Activated naive CD8-positive, alpha-beta T cell treated with anti-CD3 and anti-CD28 coated beads for 36 hours (primary cell): ENCODE measurements at regions not wholly inside any gene's neighbourhood (a gene's known extent, or its start where the extent isn't known, plus 50 kb on each side); places are given as distances from the start of the nearest gene placed in this dataset.

ENCODE experiments used
- DNase-seq: peaks from one replicate; pipeline ENCODE4 v3.0.0; 2021
- H3K27ac Mint-ChIP-seq: one replicate; pipeline ENCODE4 v1.8.0; 2022; ENCODE audit warnings: mild to moderate bottlenecking, moderate library complexity, mixed read lengths
- H3K27me3 Mint-ChIP-seq: one replicate; pipeline ENCODE4 v1.8.0; 2022; ENCODE audit warnings: mild to moderate bottlenecking, mixed read lengths
- H3K36me3 Mint-ChIP-seq: one replicate; pipeline ENCODE4 v1.8.0; 2021; ENCODE audit warnings: mild to moderate bottlenecking, mixed read lengths
- H3K4me1 Mint-ChIP-seq: one replicate; pipeline ENCODE4 v1.8.0; 2021; ENCODE audit warnings: mixed read lengths
- H3K4me3 Mint-ChIP-seq: one replicate; pipeline ENCODE4 v1.8.0; 2022; ENCODE audit warnings: mild to moderate bottlenecking, moderate library complexity, mixed read lengths
- H3K9me3 Mint-ChIP-seq: one replicate; pipeline ENCODE4 v1.8.0; 2022; ENCODE audit warnings: mixed read lengths

GRCh38 chr12:82109243-82109642, 248.9 kb downstream of the CCDC59 start:
- DNase-seq = no peak
- H3K27ac Mint-ChIP-seq = no peak overlapping the region
- peaks cover 3% of the 10 kb centered on the region for H3K27me3 Mint-ChIP-seq
- H3K36me3 Mint-ChIP-seq = no peaks in the 10 kb centered on the region
- no peaks in the 10 kb centered on the region for H3K9me3 Mint-ChIP-seq
- H3K4me3 Mint-ChIP-seq = no peak overlapping the region
- H3K4me1 Mint-ChIP-seq = no peaks in the 10 kb centered on the region

- no peaks in the 10 kb centered on the region for H3K4me1 Mint-ChIP-seq
- no peaks in the 10 kb centered on the region for H3K36me3 Mint-ChIP-seq
- no peak overlapping the region for H3K27ac Mint-ChIP-seq
- no peak for DNase-seq
- H3K4me3 Mint-ChIP-seq = no peak overlapping the region
- no peaks in the 10 kb centered on the region for H3K9me3 Mint-ChIP-seq
- H3K27me3 Mint-ChIP-seq = peaks cover 3% of the 10 kb centered on the region
Measured at GRCh38 chr12:82108615-82109014, 249.6 kb downstream of the CCDC59 start.

GRCh38 chr12:82099216-82099615, 259.0 kb downstream of the CCDC59 start:
- H3K9me3 Mint-ChIP-seq = peaks cover 8% of the 10 kb centered on the region
- no peak for DNase-seq
- H3K27ac Mint-ChIP-seq = no peak overlapping the region

DNA sequence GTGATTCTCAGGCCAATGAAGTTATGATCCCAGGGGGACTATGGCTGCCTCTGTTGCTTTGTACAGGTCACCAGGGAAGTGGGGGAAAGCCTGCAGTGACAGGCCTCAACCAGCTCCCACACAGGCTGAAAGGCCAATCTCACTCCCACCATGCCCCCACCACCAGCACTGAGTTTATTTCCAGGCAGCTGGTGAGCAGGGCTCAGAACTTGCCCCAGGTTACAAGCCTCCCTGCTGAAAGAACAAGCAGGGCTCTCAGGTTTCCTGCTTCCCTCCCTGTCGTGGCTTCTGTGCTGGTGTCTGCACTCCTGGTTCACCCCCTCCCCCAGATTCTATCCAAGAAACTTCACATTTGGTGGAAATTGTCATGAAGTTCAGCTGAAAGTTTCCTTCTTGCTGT, 260.3 kb downstream of the CCDC59 start:
- peaks cover 4% of the 10 kb centered on the region for H3K27me3 Mint-ChIP-seq
- DNase-seq = no peak
- H3K9me3 Mint-ChIP-seq = peaks cover 8% of the 10 kb centered on the region
- H3K4me3 Mint-ChIP-seq = no peak overlapping the region
- no peak overlapping the region for H3K27ac Mint-ChIP-seq
- no peaks in the 10 kb centered on the region for H3K4me1 Mint-ChIP-seq
- H3K36me3 Mint-ChIP-seq = no peaks in the 10 kb centered on the region

More at GRCh38 chr12:82099216-82099615, 259.0 kb downstream of the CCDC59 start:
- H3K27me3 Mint-ChIP-seq = peaks cover 4% of the 10 kb centered on the region
- H3K4me3 Mint-ChIP-seq = no peak overlapping the region
- H3K36me3 Mint-ChIP-seq = no peaks in the 10 kb centered on the region
- no peaks in the 10 kb centered on the region for H3K4me1 Mint-ChIP-seq

DNA sequence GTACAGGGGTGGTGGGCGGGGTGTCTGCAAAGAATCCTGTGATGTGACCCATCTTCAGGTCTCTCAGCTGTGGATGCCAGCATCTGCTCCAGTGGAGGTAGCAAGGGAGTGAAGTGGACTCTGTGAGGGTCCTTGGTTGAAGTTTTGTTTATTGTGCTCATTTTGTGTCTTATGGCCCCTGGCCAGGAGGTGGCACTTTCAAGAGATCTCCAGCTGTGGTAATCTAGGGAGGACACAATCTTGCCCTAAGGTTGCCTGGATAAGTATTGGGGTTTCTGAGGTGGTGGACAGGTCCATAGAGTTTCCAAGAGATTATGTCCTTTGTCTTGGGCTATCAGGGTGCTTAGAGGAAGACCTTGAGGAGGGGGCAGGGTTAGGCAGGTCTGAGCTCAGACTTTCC, 260.7 kb downstream of the CCDC59 start:
- Mint-ChIP-seq H3K27ac (no peak overlapping the region), H3K4me1 (no peaks in the 10 kb centered on the region), H3K36me3 (no peaks in the 10 kb centered on the region), H3K27me3 (peaks cover 4% of the 10 kb centered on the region), H3K4me3 (no peak overlapping the region), H3K9me3 (peaks cover 8% of the 10 kb centered on the region)
- no peak for DNase-seq

- no peak overlapping the region for H3K27ac Mint-ChIP-seq
- peaks cover 4% of the 10 kb centered on the region for H3K27me3 Mint-ChIP-seq
- no peak overlapping the region for H3K4me3 Mint-ChIP-seq
- DNase-seq = no peak
- no peaks in the 10 kb centered on the region for H3K4me1 Mint-ChIP-seq
- no peaks in the 10 kb centered on the region for H3K36me3 Mint-ChIP-seq
- H3K9me3 Mint-ChIP-seq = peaks cover 1% of the 10 kb centered on the region
Measured at GRCh38 chr12:82090165-82090564, 268.0 kb downstream of the CCDC59 start.

DNA sequence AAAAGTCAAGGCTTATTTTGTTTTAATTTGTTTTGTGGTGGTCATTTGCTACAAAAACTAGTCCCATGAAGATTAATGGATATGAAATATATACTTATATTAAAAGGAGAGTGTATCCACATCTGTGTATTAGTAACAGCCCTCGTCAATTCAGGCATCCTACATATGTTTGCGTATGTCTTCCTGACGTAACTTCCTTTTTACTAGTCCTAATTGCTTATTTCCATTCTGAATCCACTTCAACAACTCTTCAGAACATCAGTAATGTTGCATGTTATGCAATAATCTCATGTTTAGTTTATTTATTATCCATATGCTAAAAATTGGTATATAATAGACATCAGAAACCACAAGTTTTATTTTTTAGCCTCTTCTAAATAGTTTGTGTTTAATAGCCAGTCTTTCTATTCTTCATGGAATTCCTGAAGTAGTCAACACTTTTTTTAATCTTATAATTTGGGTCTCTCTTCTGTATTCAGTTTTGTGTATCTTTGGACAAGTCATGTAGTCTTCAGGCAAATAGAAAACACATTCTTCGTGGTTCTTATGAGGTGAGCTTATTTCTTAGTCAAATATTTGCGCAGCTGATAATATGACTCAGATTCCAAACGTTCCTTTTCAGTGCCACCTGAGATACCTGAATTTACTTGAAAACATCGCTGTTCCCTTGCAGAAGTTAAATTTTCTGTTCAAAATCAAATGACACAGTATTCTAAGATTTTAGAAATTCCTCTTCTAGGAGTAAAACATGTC, 268.6 kb downstream of the CCDC59 start:
- H3K27me3 Mint-ChIP-seq = peaks cover 4% of the 10 kb centered on the region
- no peaks in the 10 kb centered on the region for H3K36me3 Mint-ChIP-seq
- DNase-seq = no peak

GRCh38 chr12:82082501-82082900, 275.7 kb downstream of the CCDC59 start:
- Mint-ChIP-seq H3K4me3 (no peak overlapping the region), H3K4me1 (no peaks in the 10 kb centered on the region)
- no peak for DNase-seq

More for the DNA sequence above, 268.6 kb downstream of the CCDC59 start:
- H3K9me3 Mint-ChIP-seq = peaks cover 3% of the 10 kb centered on the region
- H3K27ac Mint-ChIP-seq = no peak overlapping the region
- H3K4me1 Mint-ChIP-seq = no peaks in the 10 kb centered on the region
- H3K4me3 Mint-ChIP-seq = no peak overlapping the region

DNA sequence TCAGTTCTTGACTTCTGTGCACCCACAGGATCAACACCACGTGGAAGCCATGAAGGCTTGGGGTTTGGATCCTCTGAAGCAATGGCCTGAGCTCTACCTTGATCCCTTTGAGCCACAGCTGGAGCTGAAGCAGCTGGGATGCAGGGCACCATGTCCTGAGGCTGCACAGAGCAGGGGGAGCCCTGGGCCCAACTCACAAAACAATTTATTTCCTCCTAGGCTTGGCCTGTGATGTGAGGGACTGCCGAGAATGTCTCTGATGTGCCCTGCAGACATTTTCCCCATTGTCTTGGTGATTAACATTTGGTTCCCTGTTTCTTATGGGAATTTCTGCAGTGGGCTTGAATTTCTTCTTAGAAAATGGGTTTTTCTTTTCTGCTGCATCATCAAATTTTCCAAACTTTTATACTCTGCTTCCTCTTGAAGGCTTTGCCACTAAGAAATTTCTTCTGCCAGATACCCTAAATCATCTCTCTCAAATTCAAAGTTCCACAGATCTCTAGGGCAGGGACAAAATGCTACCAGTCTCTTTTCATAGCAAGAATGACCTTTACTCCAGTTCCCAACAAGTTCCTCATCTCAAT, 288.2 kb downstream of the CCDC59 start:
- Mint-ChIP-seq H3K9me3 (peaks cover 1% of the 10 kb centered on the region), H3K27ac (no peak overlapping the region), H3K4me3 (no peak overlapping the region)

More at GRCh38 chr12:82082501-82082900, 275.7 kb downstream of the CCDC59 start:
- H3K27ac Mint-ChIP-seq = no peak overlapping the region
- no peaks in the 10 kb centered on the region for H3K36me3 Mint-ChIP-seq
- peaks cover 3% of the 10 kb centered on the region for H3K27me3 Mint-ChIP-seq
- H3K9me3 Mint-ChIP-seq = peaks cover 5% of the 10 kb centered on the region

DNA sequence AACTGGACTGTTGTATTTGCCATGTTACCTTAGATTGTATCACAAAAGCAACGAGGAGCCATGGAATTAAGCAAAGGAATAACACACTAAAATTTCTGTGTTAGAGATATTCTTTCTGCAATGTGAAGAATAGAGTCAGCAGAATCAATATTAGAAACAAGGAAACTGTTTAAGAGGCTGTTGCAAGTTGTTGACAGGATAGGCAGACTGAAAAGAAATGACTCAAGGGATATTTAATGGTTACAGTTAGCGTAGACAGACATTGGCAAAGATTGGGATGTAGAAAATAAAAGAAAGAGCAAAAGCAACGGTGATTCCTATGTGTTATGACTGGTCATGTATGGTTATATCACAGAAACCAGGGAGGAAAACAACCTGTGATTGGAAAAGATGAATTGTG, 299.0 kb upstream of the PPFIA2 start:
- Mint-ChIP-seq H3K27ac (no peak overlapping the region), H3K27me3 (no peaks in the 10 kb centered on the region)

More for the DNA sequence above, 288.2 kb downstream of the CCDC59 start:
- DNase-seq = no peak
- H3K4me1 Mint-ChIP-seq = no peaks in the 10 kb centered on the region
- peaks cover 6% of the 10 kb centered on the region for H3K27me3 Mint-ChIP-seq
- H3K36me3 Mint-ChIP-seq = no peaks in the 10 kb centered on the region

GRCh38 chr12:82057770-82058169, 298.6 kb upstream of the PPFIA2 start:
- H3K27me3 Mint-ChIP-seq = no peaks in the 10 kb centered on the region
- H3K27ac Mint-ChIP-seq = no peak overlapping the region

More for the DNA sequence above, 299.0 kb upstream of the PPFIA2 start:
- no peaks in the 10 kb centered on the region for H3K9me3 Mint-ChIP-seq
- H3K4me3 Mint-ChIP-seq = no peak overlapping the region
- no peak for DNase-seq
- H3K36me3 Mint-ChIP-seq = no peaks in the 10 kb centered on the region
- H3K4me1 Mint-ChIP-seq = peaks cover 3% of the 10 kb centered on the region

DNA sequence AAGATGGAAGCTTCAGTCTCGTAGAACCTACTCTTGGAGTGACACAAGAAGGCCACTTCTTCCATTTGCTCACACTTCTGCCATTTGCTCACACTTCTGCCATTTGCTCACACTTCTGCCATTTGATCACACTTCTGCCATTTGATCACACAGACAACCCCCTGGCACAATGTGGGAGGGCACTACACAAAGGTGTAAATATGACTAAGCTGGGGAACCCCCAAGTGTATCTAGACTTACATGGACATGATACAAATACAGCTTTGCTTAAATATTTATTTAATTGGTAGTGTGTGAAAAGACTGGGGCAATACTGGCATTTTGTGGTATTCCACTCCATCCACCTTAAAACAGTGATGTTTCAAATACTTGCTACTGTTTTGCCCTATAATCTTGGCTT, 296.2 kb upstream of the PPFIA2 start:
- Mint-ChIP-seq H3K4me1 (peaks cover 3% of the 10 kb centered on the region), H3K9me3 (no peaks in the 10 kb centered on the region), H3K4me3 (no peak overlapping the region), H3K36me3 (no peaks in the 10 kb centered on the region), H3K27me3 (no peaks in the 10 kb centered on the region), H3K27ac (no peak overlapping the region)
- no peak for DNase-seq

More at GRCh38 chr12:82057770-82058169, 298.6 kb upstream of the PPFIA2 start:
- Mint-ChIP-seq H3K4me3 (no peak overlapping the region), H3K36me3 (no peaks in the 10 kb centered on the region), H3K4me1 (peaks cover 3% of the 10 kb centered on the region), H3K9me3 (no peaks in the 10 kb centered on the region)
- no peak for DNase-seq

DNA sequence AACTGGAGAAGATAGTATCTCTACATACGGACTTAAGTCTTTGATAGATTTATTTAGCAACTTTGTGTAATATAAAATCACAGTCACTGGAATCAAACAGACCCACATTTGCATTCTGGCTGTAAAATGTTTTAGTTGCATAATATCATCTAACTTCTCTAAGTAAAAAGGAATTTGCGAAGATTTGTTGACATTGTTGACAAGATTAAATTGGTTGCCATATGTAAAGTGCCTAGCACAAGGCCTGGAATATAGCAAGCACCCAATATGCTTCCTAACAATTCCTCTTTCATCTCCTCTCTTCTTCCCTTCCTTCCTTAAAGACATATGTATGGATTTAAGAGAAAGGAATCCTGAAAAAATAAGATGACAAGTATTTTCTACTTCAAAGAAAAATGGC, 295.4 kb upstream of the PPFIA2 start:
- no peaks in the 10 kb centered on the region for H3K36me3 Mint-ChIP-seq
- H3K27me3 Mint-ChIP-seq = no peaks in the 10 kb centered on the region
- DNase-seq = no peak
- peaks cover 3% of the 10 kb centered on the region for H3K4me1 Mint-ChIP-seq
- no peak overlapping the region for H3K27ac Mint-ChIP-seq
- H3K4me3 Mint-ChIP-seq = no peak overlapping the region
- H3K9me3 Mint-ChIP-seq = no peaks in the 10 kb centered on the region

GRCh38 chr12:82047446-82047845, 288.3 kb upstream of the PPFIA2 start:
- no peaks in the 10 kb centered on the region for H3K9me3 Mint-ChIP-seq
- H3K4me1 Mint-ChIP-seq = no peaks in the 10 kb centered on the region
- no peak overlapping the region for H3K27ac Mint-ChIP-seq
- H3K36me3 Mint-ChIP-seq = no peaks in the 10 kb centered on the region
- H3K27me3 Mint-ChIP-seq = peaks cover 8% of the 10 kb centered on the region
- DNase-seq = no peak
- no peak overlapping the region for H3K4me3 Mint-ChIP-seq

- no peak for DNase-seq
- Mint-ChIP-seq H3K9me3 (no peaks in the 10 kb centered on the region), H3K27me3 (peaks cover 11% of the 10 kb centered on the region), H3K27ac (no peak overlapping the region), H3K4me3 (no peak overlapping the region), H3K36me3 (no peaks in the 10 kb centered on the region), H3K4me1 (no peaks in the 10 kb centered on the region)
Measured at GRCh38 chr12:82040987-82041743, 282.0 kb upstream of the PPFIA2 start.
